22Rv1 (cell line): ENCODE measurements at regions not wholly inside any gene's neighbourhood (a gene's known extent, or its start where the extent isn't known, plus 50 kb on each side); places are given as distances from the start of the nearest gene placed in this dataset.

Experiments
- H3K27ac ChIP-seq: fragments of 450-650 bp; 2 replicates; pipeline ENCODE4 v1.5.1; 2017
- ZFX ChIP-seq: fragments of 450-650 bp; IDR thresholded peaks from 2 replicates; pipeline ENCODE4 v1.6.1; 2017; ENCODE audit warnings: antibody characterized with exemption, borderline replicate concordance
- TF ChIP-seq, protein P1 (sequence below): fragments of 450-650 bp; IDR thresholded peaks from 2 replicates; pipeline ENCODE4 v1.5.1; 2017; ENCODE audit warnings: mild to moderate bottlenecking

DNA sequence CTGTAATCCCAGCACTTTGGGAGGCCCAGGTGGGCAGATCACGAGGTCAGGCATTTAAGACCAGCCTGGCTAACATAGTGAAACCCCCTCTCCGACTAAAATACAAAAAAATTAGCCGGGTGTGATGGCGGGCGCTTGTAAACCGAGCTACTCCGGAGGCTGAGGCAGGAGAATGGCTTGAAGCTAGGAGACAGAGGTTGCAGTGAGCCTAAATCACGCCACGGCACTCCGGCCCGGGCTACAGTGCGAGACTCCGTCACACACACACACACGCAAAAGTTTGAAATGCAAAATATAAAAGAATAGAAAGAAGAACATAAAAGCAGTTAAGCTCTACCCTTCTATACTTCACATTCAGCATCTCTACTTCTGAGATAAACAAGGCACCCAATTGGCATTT, 1165.9 kb upstream of the CNTN5 start:
- no peak for TF ChIP-seq ZFX
- no peak overlapping the region for H3K27ac ChIP-seq

DNA sequence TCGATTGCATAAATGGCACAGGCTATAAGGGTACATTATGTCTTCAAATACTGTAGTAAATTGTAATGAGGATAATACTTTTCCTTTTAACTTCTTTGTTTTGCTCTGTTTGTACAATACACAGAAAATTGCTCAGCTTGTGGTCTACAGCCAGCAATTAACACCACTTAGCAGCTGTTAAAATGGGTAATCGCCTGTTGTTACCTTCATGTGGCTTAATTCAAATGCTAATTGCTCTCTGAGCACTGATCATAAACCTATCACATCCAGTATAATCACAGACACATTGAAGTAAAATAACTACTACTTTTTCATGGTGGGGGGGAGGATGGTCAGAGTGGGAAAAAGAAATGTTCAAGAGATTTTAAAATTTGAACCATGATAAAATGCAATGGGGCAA, 1164.1 kb upstream of the CNTN5 start:
- H3K27ac ChIP-seq: no peak overlapping the region
- TF ChIP-seq, protein P1, sequence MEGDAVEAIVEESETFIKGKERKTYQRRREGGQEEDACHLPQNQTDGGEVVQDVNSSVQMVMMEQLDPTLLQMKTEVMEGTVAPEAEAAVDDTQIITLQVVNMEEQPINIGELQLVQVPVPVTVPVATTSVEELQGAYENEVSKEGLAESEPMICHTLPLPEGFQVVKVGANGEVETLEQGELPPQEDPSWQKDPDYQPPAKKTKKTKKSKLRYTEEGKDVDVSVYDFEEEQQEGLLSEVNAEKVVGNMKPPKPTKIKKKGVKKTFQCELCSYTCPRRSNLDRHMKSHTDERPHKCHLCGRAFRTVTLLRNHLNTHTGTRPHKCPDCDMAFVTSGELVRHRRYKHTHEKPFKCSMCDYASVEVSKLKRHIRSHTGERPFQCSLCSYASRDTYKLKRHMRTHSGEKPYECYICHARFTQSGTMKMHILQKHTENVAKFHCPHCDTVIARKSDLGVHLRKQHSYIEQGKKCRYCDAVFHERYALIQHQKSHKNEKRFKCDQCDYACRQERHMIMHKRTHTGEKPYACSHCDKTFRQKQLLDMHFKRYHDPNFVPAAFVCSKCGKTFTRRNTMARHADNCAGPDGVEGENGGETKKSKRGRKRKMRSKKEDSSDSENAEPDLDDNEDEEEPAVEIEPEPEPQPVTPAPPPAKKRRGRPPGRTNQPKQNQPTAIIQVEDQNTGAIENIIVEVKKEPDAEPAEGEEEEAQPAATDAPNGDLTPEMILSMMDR: no peak
- TF ChIP-seq ZFX: no peak

DNA sequence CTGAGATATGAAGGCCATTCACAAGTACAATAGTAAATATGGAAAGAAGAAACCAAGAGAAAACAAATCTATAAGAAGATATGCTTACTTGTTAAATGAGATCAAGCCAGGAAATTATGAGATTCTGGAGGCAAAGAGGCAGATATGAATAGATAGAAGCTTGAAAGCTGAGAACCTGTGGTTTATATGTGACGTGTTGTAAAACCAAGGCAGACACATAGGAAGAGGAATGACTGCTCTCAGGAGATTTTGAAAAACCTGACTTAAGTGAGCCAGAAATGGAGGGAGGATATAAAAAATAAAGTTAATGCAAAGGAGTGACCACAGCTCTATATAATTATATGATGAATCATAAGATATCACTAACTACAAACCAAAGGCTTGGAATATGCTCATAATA, 1160.5 kb upstream of the CNTN5 start:
- H3K27ac ChIP-seq: no peak overlapping the region
- TF ChIP-seq, protein P1: no peak
- no peak for TF ChIP-seq ZFX

DNA sequence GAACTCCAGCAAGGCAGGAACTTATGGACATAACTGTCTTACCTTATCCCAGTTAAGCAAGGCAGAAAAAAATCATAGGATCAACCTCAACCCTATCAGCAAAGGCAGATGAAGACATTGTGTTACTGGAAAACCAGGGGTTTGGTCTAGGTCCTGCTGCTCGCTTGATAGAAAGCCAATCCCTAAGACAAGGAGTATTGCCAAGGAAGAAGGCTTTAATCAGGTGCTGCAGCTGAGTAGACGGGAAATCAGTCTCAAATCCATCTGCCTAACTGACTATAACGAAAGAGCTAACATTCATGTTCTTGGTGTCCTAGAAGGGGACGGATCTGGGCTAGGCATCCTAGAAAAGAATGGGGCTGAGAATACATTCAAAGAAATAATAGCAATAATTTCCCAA, 1158.7 kb upstream of the CNTN5 start:
- H3K27ac ChIP-seq: no peak overlapping the region
- TF ChIP-seq ZFX: no peak
- TF ChIP-seq, protein P1: no peak

DNA sequence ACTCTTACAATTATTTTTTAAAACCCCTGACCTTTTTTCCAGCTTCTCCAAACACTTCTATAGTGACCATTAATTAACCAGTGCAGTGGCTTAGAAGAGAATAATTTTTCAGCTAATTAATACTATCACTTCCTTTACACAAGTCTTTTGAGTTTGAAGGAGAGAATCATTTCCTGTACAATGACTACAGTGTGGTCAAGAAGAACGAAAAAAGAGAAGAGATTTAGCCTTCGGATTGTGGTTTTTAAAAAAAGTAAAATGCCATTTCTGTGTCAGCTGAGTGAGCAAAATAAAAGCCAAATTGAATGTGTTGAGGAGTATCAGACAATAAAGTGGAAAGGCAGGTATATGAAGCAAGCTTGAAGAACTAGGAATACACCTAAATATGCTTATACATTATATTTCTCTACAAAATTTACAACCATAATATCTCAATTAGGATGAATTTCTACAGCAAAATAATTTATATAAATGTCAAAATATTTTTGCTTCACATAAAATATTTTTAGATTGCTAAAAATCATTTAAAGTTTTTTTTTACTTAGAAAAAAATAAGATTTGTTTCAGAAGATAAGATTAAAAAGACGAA, 1155.2 kb upstream of the CNTN5 start:
- TF ChIP-seq ZFX: no peak
- TF ChIP-seq, protein P1: no peak

DNA sequence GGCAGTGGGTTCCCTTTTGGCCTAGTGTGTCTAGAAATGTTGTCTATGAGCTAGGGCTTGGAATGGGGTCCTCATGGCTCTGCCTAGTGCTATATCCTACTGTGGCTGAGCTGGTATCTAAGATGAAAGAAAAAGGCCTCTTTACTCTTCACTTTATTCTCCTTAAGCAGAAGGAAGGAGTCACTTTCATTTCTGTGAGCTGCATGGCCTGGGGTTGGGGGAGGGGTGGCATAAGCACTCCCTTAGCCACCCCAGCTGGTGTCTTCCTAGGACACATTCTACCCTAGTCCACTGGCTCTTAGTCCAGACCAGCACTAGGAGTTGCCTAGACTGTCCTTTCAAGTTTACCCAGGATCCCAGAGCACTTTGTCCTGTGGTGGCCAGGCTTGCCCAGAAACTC, 1148.9 kb upstream of the CNTN5 start:
- TF ChIP-seq, protein P1: no peak
- TF ChIP-seq ZFX: no peak
- no peak overlapping the region for H3K27ac ChIP-seq

More for the DNA sequence above, 1155.2 kb upstream of the CNTN5 start:
- H3K27ac ChIP-seq: no peak overlapping the region

DNA sequence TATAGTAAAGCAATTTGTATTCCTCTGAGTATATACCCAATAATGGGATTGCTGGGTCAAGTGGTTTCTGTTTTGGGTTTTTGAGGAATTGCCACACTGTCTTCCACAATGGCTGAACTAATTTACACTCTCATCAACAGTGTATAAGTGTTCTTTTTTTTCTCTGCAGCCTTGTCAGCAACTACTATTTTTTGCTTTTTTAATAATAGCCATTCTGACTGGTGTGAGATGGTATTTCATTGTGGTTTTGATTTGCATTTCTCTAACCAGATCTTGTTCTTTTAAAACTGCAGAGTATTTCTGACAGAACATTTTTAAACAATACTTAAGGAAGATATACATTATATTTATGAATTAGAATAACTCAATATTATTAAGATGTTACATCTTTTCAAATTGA, 1140.5 kb upstream of the CNTN5 start:
- TF ChIP-seq, protein P1: no peak
- no peak for TF ChIP-seq ZFX
- H3K27ac ChIP-seq: no peak overlapping the region

DNA sequence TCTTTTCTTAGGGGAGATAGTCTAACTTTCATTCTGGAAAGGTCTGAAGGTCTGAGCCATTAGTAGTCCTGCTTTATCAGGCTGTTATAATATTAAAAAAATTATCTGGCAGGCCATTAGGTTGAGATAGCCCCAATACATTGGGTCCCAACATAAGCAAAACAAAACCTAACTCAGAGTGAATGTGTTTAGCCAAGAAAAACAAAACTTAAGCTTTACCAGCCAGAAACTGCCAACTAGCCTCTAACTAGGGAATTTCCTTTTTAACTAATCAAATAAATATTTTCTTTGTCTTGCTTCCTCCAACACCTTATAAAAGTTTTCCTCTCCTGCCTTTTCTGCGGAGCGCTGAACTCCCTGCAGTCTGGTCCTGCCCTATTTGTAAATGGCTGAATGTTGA, 1137.7 kb upstream of the CNTN5 start:
- no peak overlapping the region for H3K27ac ChIP-seq
- TF ChIP-seq, protein P1: no peak
- TF ChIP-seq ZFX: no peak
